HG02884 (cell line): ENCODE measurements at regions not wholly inside any gene's neighbourhood (a gene's known extent, or its start where the extent isn't known, plus 50 kb on each side); places are given as distances from the start of the nearest gene placed in this dataset.

Source experiments
- ATAC-seq: cut with Tn5 transposase; IDR thresholded peaks from one replicate; pipeline ENCODE4 v1.9.1; 2021; ENCODE audit warnings: mild to moderate bottlenecking, moderate library complexity; ENCODE audit not compliant: unreplicated experiment

DNA sequence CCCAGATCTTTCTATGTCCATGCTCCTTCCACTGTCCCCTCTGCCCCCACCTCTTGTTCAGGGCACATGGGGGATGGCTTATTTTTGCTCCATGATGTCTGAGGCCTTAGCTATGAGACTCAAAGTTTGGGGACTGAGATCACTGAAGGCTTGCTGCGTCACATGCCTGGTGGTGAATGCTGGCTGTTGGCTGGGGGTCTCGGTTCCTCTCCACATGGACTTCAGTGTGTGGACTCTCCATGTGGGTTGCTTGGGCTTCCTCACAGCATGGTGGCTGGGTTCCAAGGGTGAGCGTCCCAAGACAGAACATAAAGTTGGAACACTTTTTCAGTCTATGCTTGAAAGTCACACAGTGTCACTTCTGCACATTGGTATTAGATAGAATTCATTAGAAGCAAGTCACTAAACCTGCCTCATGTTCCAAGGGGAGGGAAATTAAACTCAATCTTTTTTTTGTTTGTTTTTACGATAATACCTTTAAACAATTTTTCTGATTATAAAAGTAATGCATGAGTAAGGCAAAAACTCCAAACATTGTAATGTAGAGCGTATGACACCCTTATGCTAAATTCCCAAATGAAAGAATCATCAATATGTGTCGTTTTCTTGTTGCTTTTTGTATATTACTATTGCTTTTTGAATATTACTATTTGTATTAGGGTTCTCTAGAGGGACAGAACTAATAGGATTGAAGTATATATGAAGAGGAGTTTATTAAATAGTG, 111.7 kb downstream of the MYCN start:
- ATAC-seq = no peak

DNA sequence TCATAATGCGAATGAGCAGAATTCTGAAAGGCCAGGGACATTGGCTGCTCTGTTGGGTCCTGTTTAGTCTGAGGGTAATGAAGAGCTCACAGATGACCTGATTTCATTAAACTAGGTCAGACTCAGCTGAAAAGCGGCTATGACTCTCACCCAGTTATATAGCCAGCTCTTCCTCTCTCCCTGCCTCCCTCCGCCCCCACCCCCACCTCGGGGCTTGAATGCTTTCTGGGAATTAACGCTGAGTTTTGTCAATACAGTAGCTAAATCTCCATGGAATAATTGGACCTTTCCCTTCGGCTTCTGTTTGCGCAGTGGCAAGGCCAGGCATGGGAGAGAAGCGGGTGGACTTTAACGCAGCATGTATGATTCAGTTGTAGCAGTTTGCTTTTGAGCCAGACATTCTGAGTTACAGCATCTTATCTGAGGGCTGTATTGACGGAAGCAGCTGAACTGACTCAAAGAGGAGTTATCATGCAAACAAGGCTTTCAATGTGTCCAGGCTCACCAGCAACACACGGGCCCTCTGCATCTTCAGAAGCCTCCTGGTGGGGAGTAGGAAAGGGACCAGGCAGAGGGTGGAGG, 110.6 kb downstream of the MYCN start:
- no peak for ATAC-seq

GRCh38 chr2:16050261-16050907, 110.0 kb downstream of the MYCN start:
- no peak for ATAC-seq

GRCh38 chr2:16049406-16049805, 109.1 kb downstream of the MYCN start:
- no peak for ATAC-seq

GRCh38 chr2:16048466-16048865, 108.1 kb downstream of the MYCN start:
- no peak for ATAC-seq

GRCh38 chr2:16047701-16048100, 107.4 kb downstream of the MYCN start:
- no peak for ATAC-seq

DNA sequence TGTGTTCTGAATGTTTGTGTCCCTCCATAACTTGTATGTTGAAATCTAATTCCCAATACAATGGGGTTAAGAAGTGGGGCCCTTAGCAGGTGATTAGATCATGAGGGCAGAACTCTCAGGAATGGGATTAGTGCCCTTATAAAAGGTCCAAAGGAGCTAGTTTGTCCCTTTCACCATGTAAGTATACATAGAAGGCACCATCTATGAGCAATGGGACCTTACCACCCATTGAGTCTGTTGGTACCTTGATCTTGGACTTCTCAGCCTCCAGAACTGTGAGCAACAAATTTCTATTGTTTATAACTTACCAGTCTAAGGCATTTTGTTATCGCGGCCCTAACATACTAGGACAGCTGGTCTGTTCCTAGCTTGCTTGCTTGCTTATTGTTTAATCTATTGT, 106.3 kb downstream of the MYCN start:
- no peak for ATAC-seq

GRCh38 chr2:16045653-16046352, 105.5 kb downstream of the MYCN start:
- ATAC-seq = no peak

DNA sequence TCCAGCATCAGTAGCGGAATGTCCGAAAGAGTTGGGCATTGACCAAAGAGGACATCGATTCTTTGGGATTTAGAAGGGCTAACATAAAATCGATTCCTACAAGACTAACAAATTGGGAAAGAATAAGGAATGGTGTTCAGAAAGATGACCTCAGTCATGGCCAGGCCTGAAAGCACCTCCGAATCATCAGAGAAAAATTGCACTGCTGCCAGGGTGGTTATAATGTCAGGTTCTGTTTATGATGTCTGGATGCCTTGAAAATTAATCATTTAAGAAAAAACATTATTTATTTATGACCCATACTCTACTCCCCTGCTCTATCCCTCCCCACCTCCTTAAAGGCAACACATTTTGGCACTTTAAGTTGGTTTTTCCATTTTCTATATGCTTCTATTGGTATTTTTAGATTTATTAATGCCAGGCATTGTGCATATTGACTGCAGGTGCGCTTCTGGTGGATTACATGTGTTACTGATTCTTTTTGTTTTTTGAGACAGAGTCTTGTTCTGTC, 104.7 kb downstream of the MYCN start:
- no peak for ATAC-seq

- ATAC-seq = no peak
Observed at GRCh38 chr2:16043627-16044026, 103.3 kb downstream of the MYCN start.

GRCh38 chr2:16043192-16043591, 102.8 kb downstream of the MYCN start:
- no peak for ATAC-seq

DNA sequence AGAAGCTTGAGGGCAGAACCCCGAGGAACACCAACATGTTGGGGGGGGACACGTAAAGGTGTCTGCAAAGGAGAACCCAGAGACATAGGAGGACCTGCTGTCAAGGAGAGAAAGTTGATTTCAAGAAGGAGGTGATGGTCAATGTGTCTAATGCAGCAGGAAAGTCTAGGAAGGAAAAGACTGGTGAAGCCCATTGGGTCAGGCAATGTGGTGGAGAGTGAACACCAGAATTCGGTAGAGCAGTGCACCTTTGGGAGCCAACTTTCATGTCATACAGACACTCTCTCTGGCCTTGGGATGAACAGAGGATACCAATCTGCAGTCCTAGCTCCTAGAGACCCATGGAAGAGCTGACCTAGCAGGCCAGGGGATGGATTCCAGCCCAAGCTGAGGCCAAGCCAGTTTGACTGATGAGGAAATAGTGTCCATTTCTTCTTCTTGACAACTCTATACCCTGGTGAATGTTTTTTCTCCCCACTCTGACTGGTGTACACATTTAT, 101.9 kb downstream of the MYCN start:
- no peak for ATAC-seq

- ATAC-seq = no peak
Observed at GRCh38 chr2:16040271-16041010, 100.1 kb downstream of the MYCN start.

- no peak for ATAC-seq
Observed at GRCh38 chr2:16039823-16040222, 99.5 kb downstream of the MYCN start.

DNA sequence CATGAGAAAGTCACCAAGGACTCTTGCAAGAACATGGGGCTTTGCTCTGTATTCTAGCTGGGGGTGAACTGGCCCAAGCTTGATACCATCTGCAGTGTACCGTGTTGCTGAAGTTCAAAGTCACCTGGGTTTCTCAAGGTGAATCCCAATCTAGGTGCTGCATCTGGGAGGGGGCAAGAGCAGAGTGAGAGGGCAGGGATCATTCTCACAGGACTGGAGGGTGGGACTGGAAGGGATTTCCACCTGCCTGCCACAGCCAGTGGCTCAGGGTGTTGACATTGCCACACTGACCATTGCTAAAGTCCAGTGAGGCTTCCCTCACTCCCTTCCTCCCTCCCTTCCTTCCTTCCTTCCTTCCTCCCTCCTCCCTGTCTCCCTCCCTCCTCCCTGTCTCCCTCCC, 98.7 kb downstream of the MYCN start:
- ATAC-seq = no peak

DNA sequence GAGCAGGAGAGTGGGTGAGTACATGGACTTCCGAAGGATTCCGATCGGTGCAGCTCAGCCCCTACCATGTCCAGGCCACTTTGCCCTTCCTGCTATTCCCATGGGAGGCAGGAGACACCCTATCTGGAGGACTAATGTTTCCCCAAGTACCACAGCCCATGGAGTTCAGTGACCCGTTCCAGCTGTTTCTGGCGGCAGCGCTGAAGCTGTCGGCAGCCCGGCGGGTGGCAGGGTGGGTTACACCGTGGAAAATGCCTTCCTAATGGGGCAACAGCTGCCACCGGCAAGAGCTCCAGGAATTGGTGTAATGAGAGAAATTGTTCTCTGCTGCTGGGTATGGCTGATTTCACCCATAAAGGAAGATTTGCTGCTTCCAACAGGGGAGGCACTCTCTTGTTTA, 98.3 kb downstream of the MYCN start:
- ATAC-seq = no peak

DNA sequence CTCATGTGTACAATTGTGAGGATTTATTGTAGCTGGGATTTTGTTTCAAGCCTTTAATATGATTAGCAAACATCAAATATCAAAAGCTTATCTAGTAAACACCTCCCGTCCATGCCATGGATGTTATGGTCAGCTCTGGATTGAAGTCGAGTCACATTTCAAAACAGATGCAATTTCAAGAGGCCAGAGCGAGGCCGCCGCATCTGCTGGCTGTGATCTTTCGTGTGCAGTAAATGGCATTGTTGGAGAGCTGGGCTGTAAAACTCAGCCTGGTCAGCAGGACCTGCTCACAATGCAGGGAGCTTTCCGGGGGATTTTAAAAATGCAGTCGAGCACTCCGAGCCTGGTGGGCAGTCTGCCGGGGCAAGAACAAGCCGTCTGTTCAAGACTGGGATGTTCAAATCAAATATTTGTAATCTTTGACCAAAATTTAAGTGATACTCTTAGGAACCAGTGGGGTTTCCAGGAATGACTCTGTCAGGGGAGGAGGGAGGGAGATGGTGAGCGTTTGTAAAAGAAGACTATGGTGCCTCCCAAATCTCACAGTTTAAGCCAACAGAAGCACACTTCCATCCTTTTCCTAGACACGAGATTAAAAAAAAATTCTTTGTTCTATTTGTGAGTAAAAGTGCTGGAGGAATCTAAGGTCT, 97.6 kb downstream of the MYCN start:
- ATAC-seq = no peak

- ATAC-seq = no peak
Observed at GRCh38 chr2:16036951-16037350, 96.6 kb downstream of the MYCN start.

DNA sequence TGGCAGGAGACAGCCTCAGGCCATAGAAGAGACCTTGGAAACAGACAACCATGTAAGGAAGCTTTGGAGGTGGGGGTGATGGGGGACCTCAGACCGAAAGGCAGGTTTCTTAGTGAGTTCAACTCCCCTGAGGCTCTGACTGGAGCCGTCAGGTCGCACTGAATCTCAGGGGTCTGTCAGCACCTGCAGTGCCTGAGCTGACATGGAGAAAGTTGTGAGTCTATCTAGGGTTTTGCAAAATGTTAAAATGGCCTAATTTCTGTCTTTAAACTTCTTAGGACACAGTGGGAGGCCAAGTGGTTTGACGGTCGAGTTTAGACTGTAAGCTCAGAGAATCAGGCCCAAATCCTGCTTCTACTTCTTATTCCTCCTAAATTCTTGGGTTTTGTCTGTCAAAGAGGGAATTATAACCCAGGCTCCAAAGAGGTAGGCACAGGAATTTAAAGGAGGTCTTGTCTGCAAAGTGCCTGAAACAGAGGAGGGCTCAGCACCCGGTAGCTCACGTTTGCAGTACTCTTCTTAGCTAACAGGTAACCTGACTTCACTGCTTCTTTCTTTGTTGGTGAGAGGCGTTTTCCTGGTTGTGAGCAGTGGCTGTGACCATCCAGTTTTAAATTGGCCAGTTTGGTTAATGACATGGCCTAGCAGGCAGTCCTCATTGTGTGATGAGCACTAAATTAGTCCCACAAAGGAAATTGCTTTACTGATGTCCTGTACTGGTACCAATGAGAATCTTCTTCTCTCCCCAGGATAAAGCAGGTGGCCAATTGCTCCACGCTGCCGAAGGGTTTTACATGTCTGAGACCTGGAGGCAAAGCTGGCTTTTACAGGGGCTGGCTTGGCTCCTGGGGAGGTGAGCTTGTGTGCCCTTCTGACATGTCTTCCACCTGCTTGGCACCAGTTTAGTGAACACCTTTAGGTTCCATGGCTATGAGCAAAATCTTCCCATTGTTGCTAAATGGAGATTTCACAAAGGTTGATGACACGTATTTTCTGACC, 95.7 kb downstream of the MYCN start:
- ATAC-seq = no peak
